T1000 (cell line): ENCODE measurements at regions not wholly inside any gene's neighbourhood (a gene's known extent, or its start where the extent isn't known, plus 50 kb on each side); places are given as distances from the start of the nearest gene placed in this dataset.

Experiments
- DNase-seq: peaks from one replicate; lab custom pipeline; 2025; ENCODE audit warnings: mixed read lengths; lab: John Stamatoyannopoulos, UW

- no peak for DNase-seq
Observed at GRCh38 chr2:234764372-234764771, 187.4 kb upstream of the SH3BP4 start.

- no peak for DNase-seq
Observed at GRCh38 chr2:234763002-234763873, 188.6 kb upstream of the SH3BP4 start.

GRCh38 chr2:234761910-234762309 is 189.9 kb upstream of the SH3BP4 start:
- no peak for DNase-seq

GRCh38 chr2:234754126-234754525 is 197.7 kb upstream of the SH3BP4 start:
- no peak for DNase-seq

GRCh38 chr2:234753701-234754100 is 198.1 kb upstream of the SH3BP4 start:
- DNase-seq, result no peak

GRCh38 chr2:234752966-234753365 is 198.9 kb upstream of the SH3BP4 start:
- no peak for DNase-seq

- DNase-seq, result no peak
Observed at GRCh38 chr2:234751275-234751973, 200.4 kb upstream of the SH3BP4 start.

- no peak for DNase-seq
Observed at GRCh38 chr2:234747833-234748559, 203.8 kb upstream of the SH3BP4 start.

- no peak for DNase-seq
Observed at GRCh38 chr2:234747032-234747431, 204.8 kb upstream of the SH3BP4 start.

GRCh38 chr2:234745347-234745746 is 206.5 kb upstream of the SH3BP4 start:
- no peak for DNase-seq

GRCh38 chr2:234741976-234742375 is 209.8 kb upstream of the SH3BP4 start:
- no peak for DNase-seq

GRCh38 chr2:234739061-234739460 is 212.8 kb upstream of the SH3BP4 start:
- no peak for DNase-seq

- no peak for DNase-seq
Observed at GRCh38 chr2:234735829-234736228, 216.0 kb upstream of the SH3BP4 start.

GRCh38 chr2:234733795-234734600 is 217.8 kb upstream of the SH3BP4 start:
- no peak for DNase-seq

- no peak for DNase-seq
Observed at GRCh38 chr2:234733093-234733489, 218.7 kb upstream of the SH3BP4 start.

- no peak for DNase-seq
Observed at GRCh38 chr2:234732404-234733092, 219.3 kb upstream of the SH3BP4 start.

GRCh38 chr2:234731236-234731635 is 220.6 kb upstream of the SH3BP4 start:
- no peak for DNase-seq

GRCh38 chr2:234730066-234730640 is 221.7 kb upstream of the SH3BP4 start:
- no peak for DNase-seq

- no peak for DNase-seq
Observed at GRCh38 chr2:234725528-234726264, 226.1 kb upstream of the SH3BP4 start.

GRCh38 chr2:234724850-234725249 is 227.0 kb upstream of the SH3BP4 start:
- DNase-seq, result no peak
